HG02571 (cell line): ENCODE measurements at regions not wholly inside any gene's neighbourhood (a gene's known extent, or its start where the extent isn't known, plus 50 kb on each side); places are given as distances from the start of the nearest gene placed in this dataset.

Experiments used
- ATAC-seq: cut with Tn5 transposase; IDR thresholded peaks from one replicate; pipeline ENCODE4 v1.9.1; 2021; ENCODE audit warnings: mild to moderate bottlenecking, moderate library complexity; ENCODE audit not compliant: unreplicated experiment

GRCh38 chr11:115698243-115698642, 194.0 kb upstream of the CADM1 start:
- ATAC-seq: no peak

- ATAC-seq: no peak
Measured at GRCh38 chr11:115696563-115696962, 192.3 kb upstream of the CADM1 start.

- no peak for ATAC-seq
Measured at GRCh38 chr11:115695677-115696364, 191.6 kb upstream of the CADM1 start.

GRCh38 chr11:115693002-115693401, 188.8 kb upstream of the CADM1 start:
- no peak for ATAC-seq

GRCh38 chr11:115691030-115691429, 186.8 kb upstream of the CADM1 start:
- ATAC-seq: no peak

- ATAC-seq: no peak
Measured at GRCh38 chr11:115687934-115688333, 183.7 kb upstream of the CADM1 start.

- ATAC-seq: no peak
Measured at GRCh38 chr11:115684699-115685098, 180.5 kb upstream of the CADM1 start.

GRCh38 chr11:115684135-115684534, 179.9 kb upstream of the CADM1 start:
- no peak for ATAC-seq

- no peak for ATAC-seq
Measured at GRCh38 chr11:115682888-115683287, 178.7 kb upstream of the CADM1 start.

- ATAC-seq: no peak
Measured at GRCh38 chr11:115682101-115682500, 177.9 kb upstream of the CADM1 start.

- ATAC-seq: no peak
Measured at GRCh38 chr11:115679945-115680344, 175.7 kb upstream of the CADM1 start.

- no peak for ATAC-seq
Measured at GRCh38 chr11:115678942-115679341, 174.7 kb upstream of the CADM1 start.

- ATAC-seq: no peak
Measured at GRCh38 chr11:115677190-115677589, 173.0 kb upstream of the CADM1 start.

- ATAC-seq: no peak
Measured at GRCh38 chr11:115676768-115677167, 172.6 kb upstream of the CADM1 start.

GRCh38 chr11:115676206-115676605, 172.0 kb upstream of the CADM1 start:
- ATAC-seq: no peak

- no peak for ATAC-seq
Measured at GRCh38 chr11:115674937-115675544, 170.8 kb upstream of the CADM1 start.

- ATAC-seq: no peak
Measured at GRCh38 chr11:115674176-115674936, 170.1 kb upstream of the CADM1 start.

- no peak for ATAC-seq
Measured at GRCh38 chr11:115673720-115674119, 169.5 kb upstream of the CADM1 start.

GRCh38 chr11:115672999-115673411, 168.8 kb upstream of the CADM1 start:
- no peak for ATAC-seq

GRCh38 chr11:115672412-115672811, 168.2 kb upstream of the CADM1 start:
- no peak for ATAC-seq

GRCh38 chr11:115670538-115671205, 166.5 kb upstream of the CADM1 start:
- ATAC-seq: no peak
